OCI-LY3 (cell line): ENCODE measurements at regions not wholly inside any gene's neighbourhood (a gene's known extent, or its start where the extent isn't known, plus 50 kb on each side); places are given as distances from the start of the nearest gene placed in this dataset.

Experiments used
- EZH2phosphoT487 ChIP-seq: fragments of 200-600 bp; shearing (Covaris generic); IDR thresholded peaks from 2 replicates; pipeline ENCODE4 v1.6.1; 2018; ENCODE audit warnings: antibody characterized with exemption, mixed run types, low read depth
- TF ChIP-seq, protein P1 (sequence below): fragments of 200-600, 300-600 bp; sonication (generic); IDR thresholded peaks from 2 replicates; pipeline ENCODE4 v1.5.1; 2014; ENCODE audit warnings: antibody characterized with exemption, low read length, low read depth

DNA sequence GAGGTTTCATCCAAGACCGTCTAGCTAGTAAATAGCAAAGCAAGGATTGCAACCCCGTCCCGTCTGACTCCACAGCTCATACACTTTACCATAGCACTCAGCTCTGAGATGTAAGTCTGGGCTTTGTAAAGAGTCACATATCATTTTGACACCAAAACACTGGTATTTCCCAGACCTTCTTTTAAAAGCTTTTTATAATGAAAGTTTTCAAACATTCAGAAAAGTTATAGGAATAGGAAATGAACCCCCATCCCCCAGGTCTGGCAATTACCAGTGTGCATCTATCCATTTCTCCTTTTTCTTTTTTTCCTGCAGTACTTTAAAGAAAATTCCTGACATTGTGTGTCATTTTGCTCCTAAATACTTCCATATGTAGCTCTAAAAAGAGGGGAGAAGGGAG is 183.6 kb upstream of the CCND2 start:
- TF ChIP-seq, protein P1, sequence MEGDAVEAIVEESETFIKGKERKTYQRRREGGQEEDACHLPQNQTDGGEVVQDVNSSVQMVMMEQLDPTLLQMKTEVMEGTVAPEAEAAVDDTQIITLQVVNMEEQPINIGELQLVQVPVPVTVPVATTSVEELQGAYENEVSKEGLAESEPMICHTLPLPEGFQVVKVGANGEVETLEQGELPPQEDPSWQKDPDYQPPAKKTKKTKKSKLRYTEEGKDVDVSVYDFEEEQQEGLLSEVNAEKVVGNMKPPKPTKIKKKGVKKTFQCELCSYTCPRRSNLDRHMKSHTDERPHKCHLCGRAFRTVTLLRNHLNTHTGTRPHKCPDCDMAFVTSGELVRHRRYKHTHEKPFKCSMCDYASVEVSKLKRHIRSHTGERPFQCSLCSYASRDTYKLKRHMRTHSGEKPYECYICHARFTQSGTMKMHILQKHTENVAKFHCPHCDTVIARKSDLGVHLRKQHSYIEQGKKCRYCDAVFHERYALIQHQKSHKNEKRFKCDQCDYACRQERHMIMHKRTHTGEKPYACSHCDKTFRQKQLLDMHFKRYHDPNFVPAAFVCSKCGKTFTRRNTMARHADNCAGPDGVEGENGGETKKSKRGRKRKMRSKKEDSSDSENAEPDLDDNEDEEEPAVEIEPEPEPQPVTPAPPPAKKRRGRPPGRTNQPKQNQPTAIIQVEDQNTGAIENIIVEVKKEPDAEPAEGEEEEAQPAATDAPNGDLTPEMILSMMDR = no peak
- no peak for TF ChIP-seq EZH2phosphoT487
